ENCODE measurements at regions not wholly inside any gene's neighbourhood (a gene's known extent, or its start where the extent isn't known, plus 50 kb on each side); places are given as distances from the start of the nearest gene placed in this dataset.

GRCh38 chr9:108779551-108780325 is 76.0 kb downstream of the ACTL7B start:
- TF ChIP-seq RAD21 (IDR thresholded peaks at IDR 0.05) (no peak), CTCF (IDR thresholded peaks at IDR 0.05; ENCODE audit: low read depth, low read length, missing input control) (no peak), TAF1 (conservative IDR thresholded peaks at IDR 0.05) (no peak), REST (IDR thresholded peaks at IDR 0.05) (no peak), SP1 (IDR thresholded peaks at IDR 0.05) (no peak), GABPA (IDR thresholded peaks at IDR 0.05 in 1 of 2, conservative IDR thresholded peaks at IDR 0.05 in 1 of 2) (no peak)
